ENCODE measurements at regions not wholly inside any gene's neighbourhood (a gene's known extent, or its start where the extent isn't known, plus 50 kb on each side); places are given as distances from the start of the nearest gene placed in this dataset.

DNA sequence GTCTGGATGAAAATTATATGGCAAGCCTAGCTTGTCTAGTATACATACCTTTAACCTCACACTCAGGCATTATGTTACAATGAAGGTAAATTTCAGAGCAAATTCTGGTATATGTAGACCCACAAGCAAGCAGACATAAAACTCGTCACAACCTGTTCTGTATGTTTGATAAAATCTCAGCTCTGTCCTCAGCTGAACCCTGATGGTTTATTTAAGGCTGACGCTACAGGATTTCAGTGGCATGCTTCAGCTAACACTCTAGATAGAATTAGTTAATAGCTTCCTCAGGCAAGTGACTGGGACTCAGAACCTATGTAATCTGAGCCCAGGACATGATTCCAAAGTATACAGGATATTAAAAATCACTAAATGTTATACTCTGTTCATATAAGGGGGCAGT is 68.2 kb upstream of the MC2R start:
- no peak for TF ChIP-seq SUZ12 (IDR thresholded peaks at IDR 0.05; ENCODE audit: extremely low read depth, insufficient read depth, insufficient read length)
- TF ChIP-seq YY1 (IDR thresholded peaks at IDR 0.05; ENCODE audit: insufficient read depth, insufficient read length): no peak
- TF ChIP-seq ZNF274 (IDR thresholded peaks at IDR 0.05; ENCODE audit: low read depth, low read length): no peak
- H3K9me3 ChIP-seq (ENCODE audit: insufficient read depth, low read length): no peaks in the 10 kb centered on the region; the same call in 1 of the 2 replicates
- DNase-seq (ENCODE audit: low read depth, low spot score): no peak
- H3K4me1 ChIP-seq (ENCODE audit: insufficient read depth, insufficient read length): no peaks in the 10 kb centered on the region
- no peaks in the 10 kb centered on the region for H3K36me3 ChIP-seq (ENCODE audit: insufficient read depth, insufficient read length, low read length)
- H3K4me3 ChIP-seq (ENCODE audit: insufficient read length, low read depth): no peak overlapping the region
- H3K9ac ChIP-seq (ENCODE audit: insufficient read length, low read depth): no peak overlapping the region
- no peaks in the 10 kb centered on the region for H3K27me3 ChIP-seq (ENCODE audit: insufficient read depth, insufficient read length)

DNA sequence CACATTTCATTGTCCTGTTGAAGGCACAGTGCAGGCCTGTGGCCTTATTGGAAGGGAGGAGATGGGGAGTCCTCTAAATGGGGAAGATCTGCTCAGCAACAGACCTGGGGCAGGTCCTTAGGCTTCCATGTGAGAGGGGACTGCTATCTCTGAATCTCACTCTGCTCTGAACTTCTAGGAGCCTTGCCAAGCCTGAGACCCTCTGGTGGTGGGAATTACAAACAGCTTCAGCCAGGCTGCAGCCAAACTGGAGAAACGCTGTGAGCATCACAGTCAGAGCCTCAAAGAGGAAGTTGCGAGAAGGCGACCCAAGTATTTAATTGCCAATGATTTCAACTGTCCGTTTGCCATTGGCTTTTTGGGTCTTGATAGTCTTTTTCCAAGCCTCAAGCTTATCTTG is 66.8 kb upstream of the MC2R start:
- Histone ChIP-seq H3K36me3 (ENCODE audit: insufficient read depth, insufficient read length, low read length) (no peaks in the 10 kb centered on the region), H3K4me1 (ENCODE audit: insufficient read depth, insufficient read length) (no peaks in the 10 kb centered on the region), H3K4me3 (ENCODE audit: insufficient read length, low read depth) (no peak overlapping the region), H3K27me3 (ENCODE audit: insufficient read depth, insufficient read length) (no peaks in the 10 kb centered on the region), H3K9ac (ENCODE audit: insufficient read length, low read depth) (no peak overlapping the region), H3K9me3 (ENCODE audit: insufficient read depth, low read length) (no peaks in the 10 kb centered on the region; the same call in 1 of the 2 replicates)
- peak; percentile 40 for DNase-seq (ENCODE audit: low read depth, low spot score)
- TF ChIP-seq ZNF274 (IDR thresholded peaks at IDR 0.05; ENCODE audit: low read depth, low read length) (no peak), SUZ12 (IDR thresholded peaks at IDR 0.05; ENCODE audit: extremely low read depth, insufficient read depth, insufficient read length) (no peak), YY1 (IDR thresholded peaks at IDR 0.05; ENCODE audit: insufficient read depth, insufficient read length) (no peak)

DNA sequence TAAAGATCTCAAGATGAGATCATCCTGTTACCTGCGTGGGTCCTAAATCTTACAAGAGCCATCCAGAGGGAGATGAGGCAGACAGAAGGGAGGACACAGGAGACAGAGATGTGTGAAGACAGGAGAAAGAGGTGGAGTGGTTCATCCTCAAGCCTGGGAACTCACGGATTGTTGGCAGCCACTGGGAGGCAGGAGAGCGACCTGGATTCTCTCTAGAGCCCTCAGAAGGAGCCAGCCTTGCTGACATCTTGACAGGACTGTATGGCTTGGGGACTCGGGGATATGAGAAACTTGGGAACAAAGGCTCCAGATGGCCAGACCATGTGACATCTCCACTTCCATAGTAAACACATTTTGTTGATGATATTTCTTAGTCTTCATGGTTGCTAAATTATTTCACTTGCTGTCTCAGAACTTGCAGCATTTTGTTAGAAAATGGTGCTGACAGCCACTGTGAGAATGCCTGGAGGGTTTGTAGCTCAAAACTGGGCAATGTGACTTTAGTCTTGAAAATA is 57.8 kb upstream of the MC2R start:
- H3K36me3 ChIP-seq (ENCODE audit: insufficient read depth, insufficient read length, low read length): no peaks in the 10 kb centered on the region
- H3K9me3 ChIP-seq (ENCODE audit: insufficient read depth, low read length): 0 out of 2 replicates have a peak, but pooled peaks cover 9% of the 10 kb centered on the region
- no peaks in the 10 kb centered on the region for H3K4me1 ChIP-seq (ENCODE audit: insufficient read depth, insufficient read length)
- no peak overlapping the region for H3K9ac ChIP-seq (ENCODE audit: insufficient read length, low read depth)
- TF ChIP-seq YY1 (IDR thresholded peaks at IDR 0.05; ENCODE audit: insufficient read depth, insufficient read length): no peak
- TF ChIP-seq ZNF274 (IDR thresholded peaks at IDR 0.05; ENCODE audit: low read depth, low read length): no peak
- H3K4me3 ChIP-seq (ENCODE audit: insufficient read length, low read depth): no peak overlapping the region
- no peak for DNase-seq (ENCODE audit: low read depth, low spot score)
- no peaks in the 10 kb centered on the region for H3K27me3 ChIP-seq (ENCODE audit: insufficient read depth, insufficient read length)
